M059J (cell line): ENCODE measurements at regions not wholly inside any gene's neighbourhood (a gene's known extent, or its start where the extent isn't known, plus 50 kb on each side); places are given as distances from the start of the nearest gene placed in this dataset.
A peak's percentile ranks its signal among the peaks of the same experiment; 100 is the strongest.
"Not testable (repeated sequence)": the region's sequence is repeated elsewhere in the genome, so short reads cannot be mapped to it uniquely, and the experiment has no call there.

Experiments used
- DNase-seq: peaks from one replicate; pipeline ENCODE4 v3.0.0-alpha.2; 2012; ENCODE audit warnings: low read depth

GRCh38 chr3:145904138-145904537 lies 256.8 kb downstream of the PLOD2 start:
- no peak for DNase-seq

GRCh38 chr3:145906301-145906700 lies 254.7 kb downstream of the PLOD2 start:
- DNase-seq, result no peak

DNA sequence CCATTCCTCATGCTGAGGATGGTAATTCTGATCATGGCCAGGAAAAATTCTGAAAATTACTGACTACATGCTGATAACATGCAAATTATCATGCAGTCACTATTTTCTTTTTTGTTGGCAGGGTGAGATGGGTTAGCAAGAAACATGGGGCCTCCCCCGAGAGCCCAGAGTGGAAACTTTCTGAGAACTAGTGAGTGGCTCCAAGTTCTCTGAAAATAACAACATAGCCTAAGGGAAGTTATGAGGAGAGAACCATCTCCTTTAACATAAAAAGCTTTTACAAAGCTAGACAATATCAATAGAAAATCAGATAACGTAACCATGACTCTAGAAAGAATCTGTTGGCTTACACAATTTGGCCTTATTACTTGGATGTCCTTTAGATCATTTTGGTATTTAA lies 254.2 kb downstream of the PLOD2 start:
- DNase-seq, result no peak

- DNase-seq, result no peak
These were observed 250.0 kb downstream of the PLOD2 start for GRCh38 chr3:145911016-145911415.

DNA sequence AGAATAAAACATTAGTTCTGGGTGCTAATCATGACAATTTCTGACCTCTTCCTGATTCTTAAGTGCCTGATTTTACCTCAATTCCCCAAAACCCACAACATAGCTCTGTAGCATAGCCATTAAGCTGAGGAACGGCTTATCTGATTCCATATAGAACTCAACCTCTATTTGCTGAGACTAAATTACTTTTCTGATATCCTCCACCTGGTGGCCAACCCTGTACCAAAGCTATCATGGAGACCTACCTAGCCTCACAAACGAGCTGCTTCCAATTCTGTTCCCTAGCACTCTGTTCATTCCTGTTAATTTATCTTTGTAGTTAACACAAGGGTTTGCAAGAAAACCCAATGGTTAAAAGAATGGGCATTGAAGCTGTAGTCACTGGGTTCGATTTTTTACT lies 245.2 kb downstream of the PLOD2 start:
- DNase-seq, result no peak

GRCh38 chr3:145927736-145928135 lies 233.2 kb downstream of the PLOD2 start:
- DNase-seq, result not testable (repeated sequence)

DNA sequence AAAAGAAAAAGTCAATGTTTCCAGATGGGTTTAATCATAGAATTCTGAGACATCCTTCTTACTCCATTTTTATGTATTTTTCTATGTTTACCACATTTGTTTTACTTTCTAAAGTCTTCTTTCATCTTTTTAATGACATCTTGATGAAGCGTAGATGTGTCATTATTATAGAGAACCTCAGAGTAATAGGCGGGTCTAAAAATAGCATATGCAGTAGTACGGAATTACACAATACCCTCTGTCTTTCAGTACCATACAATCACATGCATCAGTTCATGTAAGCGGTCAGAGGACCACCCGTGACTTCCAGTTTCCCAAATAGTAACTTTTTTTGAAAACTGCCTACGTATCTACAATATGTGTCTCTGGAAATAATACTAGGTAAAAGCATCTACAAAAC lies 224.0 kb downstream of the PLOD2 start:
- peak; percentile 10 for DNase-seq

DNA sequence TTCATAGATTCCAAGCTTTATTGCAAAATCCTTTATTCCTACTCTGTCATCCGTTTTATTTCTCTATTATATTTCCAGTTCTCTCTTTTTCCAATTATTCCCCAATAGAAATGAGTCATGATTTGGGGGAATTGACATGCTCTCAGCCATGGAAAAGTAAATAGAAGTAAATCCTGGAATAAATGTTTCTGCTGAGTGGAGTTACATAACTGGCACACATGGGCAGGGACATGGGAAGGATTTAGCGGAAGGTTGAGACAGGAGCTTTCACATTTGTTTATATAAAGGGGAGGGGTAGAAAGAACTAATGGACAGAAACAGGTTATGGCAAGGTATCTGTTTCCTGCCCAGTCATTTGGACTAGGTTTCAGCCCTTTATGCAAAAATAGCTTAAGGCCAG lies 221.6 kb downstream of the PLOD2 start:
- no peak for DNase-seq

GRCh38 chr3:145942052-145942451 lies 218.9 kb downstream of the PLOD2 start:
- DNase-seq, result peak; percentile 41

GRCh38 chr3:145943952-145944351 lies 217.0 kb downstream of the PLOD2 start:
- DNase-seq, result no peak

DNA sequence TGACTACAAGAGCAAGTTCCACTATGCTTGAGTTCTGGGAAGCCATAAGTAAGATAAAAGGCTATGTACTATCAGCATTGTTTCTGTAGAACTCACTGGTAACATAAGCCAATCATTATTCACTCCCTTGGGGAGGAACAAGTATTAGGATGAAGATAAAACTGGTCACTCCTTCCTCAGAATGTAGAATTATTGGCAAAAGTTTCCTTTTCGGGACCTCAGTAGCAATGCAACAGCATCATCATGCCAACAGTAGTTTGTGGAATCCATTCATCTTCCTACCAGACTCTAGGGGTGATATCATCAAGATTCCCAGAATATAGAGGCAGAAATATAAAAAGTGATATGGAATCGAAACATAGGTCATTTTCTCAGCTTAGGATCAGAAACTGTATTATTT lies 209.5 kb downstream of the PLOD2 start:
- DNase-seq, result no peak

DNA sequence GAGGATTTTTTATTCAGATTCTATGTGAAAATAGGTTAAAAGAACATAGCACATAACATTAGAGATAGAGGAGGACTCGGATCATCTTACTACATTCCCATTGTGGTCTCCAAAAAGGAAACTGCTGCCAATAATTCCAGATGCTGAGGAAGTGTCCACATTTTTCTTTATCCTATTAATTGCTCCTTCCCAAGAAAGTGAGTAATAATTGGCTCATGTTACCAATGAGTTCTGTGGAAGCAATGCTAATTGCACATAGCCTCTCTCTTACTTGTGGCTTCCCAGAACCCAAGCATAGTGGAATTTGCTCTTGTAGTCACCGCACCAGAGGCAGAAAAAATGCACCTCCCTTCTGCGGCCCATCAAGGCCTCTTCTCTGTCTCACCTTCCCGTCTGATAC lies 208.4 kb downstream of the PLOD2 start:
- DNase-seq, result peak; percentile 85

DNA sequence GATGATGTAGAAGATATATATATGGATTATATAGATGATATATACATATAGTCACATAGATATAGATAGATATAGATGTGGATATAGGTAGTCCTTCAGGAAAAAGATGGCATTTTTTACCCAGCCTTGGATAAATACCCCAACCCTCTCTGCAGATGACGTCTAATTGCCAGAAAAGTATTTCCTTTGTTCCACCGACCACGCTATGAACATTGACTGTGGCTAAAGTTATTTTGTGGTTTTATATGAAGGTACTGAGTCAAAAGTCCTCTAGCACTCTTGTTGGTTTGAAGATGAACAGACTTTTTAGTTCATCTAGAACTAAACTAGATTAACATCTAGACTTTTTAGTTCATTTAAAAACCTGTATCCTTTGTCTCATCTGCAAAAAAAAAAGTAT lies 207.7 kb downstream of the PLOD2 start:
- DNase-seq, result peak; percentile 65

- DNase-seq, result no peak
These were observed 201.4 kb downstream of the PLOD2 start for GRCh38 chr3:145959457-145960088.

- DNase-seq, result no peak
These were observed 197.9 kb downstream of the PLOD2 start for GRCh38 chr3:145963111-145963510.

DNA sequence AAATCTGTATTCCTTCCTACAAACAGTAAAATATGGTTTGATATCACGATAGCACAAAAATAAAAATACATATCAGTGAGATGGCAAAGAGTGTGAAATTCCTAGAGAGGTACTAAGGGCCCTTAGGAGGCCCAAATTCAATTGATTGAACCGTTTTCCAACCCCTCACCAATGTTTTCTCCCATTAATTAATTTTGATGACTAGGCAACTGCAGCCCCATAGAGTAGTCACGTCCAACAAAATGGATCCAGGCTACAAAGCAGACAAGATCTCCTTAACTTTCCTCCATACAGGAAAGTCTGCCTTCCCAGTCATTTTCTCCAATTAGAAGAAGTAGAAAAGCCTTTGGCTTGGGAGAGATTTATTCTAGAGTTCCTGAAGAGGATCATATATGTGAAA lies 193.9 kb downstream of the PLOD2 start:
- DNase-seq, result no peak

- no peak for DNase-seq
These were observed 189.8 kb downstream of the PLOD2 start for GRCh38 chr3:145971186-145971585.

DNA sequence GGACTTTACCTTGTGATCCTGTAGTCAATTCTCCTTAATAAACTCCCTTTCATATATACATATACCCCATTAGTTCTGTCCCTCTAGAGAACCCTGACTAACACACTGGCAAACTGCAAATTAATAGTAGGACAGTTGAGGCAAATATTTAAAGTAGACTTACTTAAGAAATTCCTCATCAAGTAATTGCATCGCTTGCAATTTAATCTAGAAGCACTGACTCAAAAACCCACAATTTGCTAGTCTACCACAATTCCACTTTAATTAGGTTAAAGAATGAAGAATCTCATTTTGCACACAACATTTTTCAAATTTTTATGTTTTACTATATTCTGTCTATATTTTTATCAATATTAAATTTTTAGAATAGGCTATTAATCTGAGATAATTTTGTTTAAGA lies 188.1 kb downstream of the PLOD2 start:
- no peak for DNase-seq

DNA sequence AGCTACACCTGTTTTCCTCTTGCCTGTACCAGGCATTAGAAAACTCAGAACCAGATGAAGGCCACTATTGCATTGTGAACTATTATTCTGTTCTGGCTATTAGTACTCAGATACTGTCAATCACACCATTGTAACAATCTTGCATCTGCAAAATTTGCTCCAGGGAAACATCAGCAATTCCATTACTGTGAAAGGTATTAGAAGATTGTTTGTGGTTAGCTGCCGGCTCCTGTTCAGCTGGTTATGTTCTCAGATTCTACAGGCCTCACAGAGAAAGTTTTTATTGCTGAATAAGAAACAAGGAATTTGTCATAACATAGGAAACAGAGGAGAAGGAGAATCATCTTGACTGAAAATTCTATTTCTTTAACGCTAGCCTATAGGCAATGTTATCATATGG lies 179.9 kb downstream of the PLOD2 start:
- DNase-seq, result no peak

DNA sequence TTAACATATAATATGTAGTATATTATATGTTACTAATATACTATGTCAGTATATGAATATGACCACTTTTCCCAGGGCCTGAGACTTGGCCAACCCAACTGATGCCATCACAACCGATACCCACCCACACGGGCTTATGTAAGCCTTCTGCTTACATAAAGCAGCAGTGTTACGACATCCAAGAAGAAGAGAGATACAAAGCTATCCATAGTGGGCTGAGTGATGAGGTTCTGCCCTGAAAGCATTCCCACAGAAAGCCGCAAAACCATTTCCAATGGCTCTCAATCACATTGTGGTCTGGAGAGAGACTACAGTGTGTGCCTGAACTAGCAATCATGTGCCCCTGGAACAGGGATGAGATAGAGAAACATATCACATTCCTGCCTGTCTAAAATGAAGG lies 177.9 kb downstream of the PLOD2 start:
- no peak for DNase-seq
